ENCODE measurements at regions not wholly inside any gene's neighbourhood (a gene's known extent, or its start where the extent isn't known, plus 50 kb on each side); places are given as distances from the start of the nearest gene placed in this dataset.

DNA sequence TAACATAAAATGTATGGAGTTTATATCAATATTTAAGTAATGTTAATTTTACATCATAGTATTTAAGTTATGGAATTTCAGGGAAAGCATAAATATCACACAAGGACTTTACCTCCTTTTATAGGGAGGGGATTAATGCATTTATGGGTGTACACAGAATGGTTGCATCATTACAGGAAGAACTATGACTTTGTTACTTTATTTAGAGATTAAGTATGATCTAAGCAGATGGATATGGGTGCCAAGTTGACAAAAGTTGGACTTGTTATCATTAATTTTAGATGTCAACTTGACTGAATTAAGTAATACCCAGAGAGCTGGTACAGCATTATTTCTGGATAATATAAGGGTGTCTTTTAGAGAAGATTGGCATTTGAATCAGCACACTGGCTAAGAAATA lies 160.5 kb upstream of the CDH10 start:
- H3K36me3 Mint-ChIP-seq (ENCODE audit: low read depth): no peaks in the 10 kb centered on the region
- H3K4me3 Mint-ChIP-seq: no peak overlapping the region
- no peaks in the 10 kb centered on the region for H3K9me3 Mint-ChIP-seq
- H3K27ac Mint-ChIP-seq: no peak overlapping the region
- no peaks in the 10 kb centered on the region for H3K27me3 Mint-ChIP-seq (ENCODE audit: low read depth, poor library complexity)
- DNase-seq: no peak
- no peaks in the 10 kb centered on the region for H3K4me1 Mint-ChIP-seq
- TF ChIP-seq, protein P1, sequence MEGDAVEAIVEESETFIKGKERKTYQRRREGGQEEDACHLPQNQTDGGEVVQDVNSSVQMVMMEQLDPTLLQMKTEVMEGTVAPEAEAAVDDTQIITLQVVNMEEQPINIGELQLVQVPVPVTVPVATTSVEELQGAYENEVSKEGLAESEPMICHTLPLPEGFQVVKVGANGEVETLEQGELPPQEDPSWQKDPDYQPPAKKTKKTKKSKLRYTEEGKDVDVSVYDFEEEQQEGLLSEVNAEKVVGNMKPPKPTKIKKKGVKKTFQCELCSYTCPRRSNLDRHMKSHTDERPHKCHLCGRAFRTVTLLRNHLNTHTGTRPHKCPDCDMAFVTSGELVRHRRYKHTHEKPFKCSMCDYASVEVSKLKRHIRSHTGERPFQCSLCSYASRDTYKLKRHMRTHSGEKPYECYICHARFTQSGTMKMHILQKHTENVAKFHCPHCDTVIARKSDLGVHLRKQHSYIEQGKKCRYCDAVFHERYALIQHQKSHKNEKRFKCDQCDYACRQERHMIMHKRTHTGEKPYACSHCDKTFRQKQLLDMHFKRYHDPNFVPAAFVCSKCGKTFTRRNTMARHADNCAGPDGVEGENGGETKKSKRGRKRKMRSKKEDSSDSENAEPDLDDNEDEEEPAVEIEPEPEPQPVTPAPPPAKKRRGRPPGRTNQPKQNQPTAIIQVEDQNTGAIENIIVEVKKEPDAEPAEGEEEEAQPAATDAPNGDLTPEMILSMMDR (IDR thresholded peaks at IDR 0.05): no peak

DNA sequence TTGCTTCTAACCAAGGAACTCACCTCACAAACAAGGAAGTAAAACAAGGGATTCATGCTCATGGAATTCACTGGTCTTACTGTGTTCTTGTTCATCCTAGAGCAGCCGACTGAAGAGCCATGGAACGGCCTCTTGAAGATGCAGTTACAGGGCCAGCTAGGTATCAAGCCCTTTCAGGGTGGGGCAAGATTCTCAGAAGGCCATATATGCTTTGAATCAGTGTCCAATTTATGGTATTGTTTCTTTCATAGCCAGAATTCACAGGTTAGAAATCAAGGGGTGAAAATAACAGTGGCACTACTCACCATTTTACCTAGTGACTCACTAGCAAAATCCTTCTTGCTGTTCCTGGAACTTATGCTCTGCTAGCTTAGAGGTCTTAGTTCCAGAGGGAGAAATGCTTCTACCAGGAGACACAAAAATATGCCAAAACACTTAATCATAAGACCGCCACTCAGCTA lies 159.5 kb upstream of the CDH10 start:
- Mint-ChIP-seq H3K36me3 (ENCODE audit: low read depth) (no peaks in the 10 kb centered on the region), H3K27ac (no peak overlapping the region), H3K4me1 (no peaks in the 10 kb centered on the region), H3K9me3 (no peaks in the 10 kb centered on the region), H3K4me3 (no peak overlapping the region), H3K27me3 (ENCODE audit: low read depth, poor library complexity) (no peaks in the 10 kb centered on the region)
- no peak for DNase-seq
- TF ChIP-seq, protein P1 (IDR thresholded peaks at IDR 0.05): no peak

DNA sequence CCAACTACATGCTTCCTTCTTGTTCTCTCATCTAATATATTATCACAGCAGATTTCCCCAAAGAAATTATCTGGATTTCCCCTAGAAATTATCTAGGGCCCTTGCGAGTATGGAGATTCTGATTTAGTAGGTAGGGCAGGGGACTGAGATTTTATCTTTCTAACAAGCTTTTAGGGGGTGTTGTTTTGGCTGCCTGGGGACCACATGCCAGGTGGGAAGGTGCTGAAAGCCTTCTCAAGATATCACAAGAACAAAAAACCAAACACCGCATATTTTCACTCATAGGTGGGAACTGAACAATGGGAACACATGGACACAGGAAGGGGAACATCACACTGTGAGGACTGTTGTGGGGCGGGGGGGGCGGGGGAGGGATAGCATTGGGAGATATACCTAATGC lies 146.5 kb upstream of the CDH10 start:
- Mint-ChIP-seq H3K27ac (no peak overlapping the region), H3K27me3 (ENCODE audit: low read depth, poor library complexity) (peaks cover 4% of the 10 kb centered on the region), H3K4me1 (no peaks in the 10 kb centered on the region), H3K4me3 (no peak overlapping the region), H3K36me3 (ENCODE audit: low read depth) (no peaks in the 10 kb centered on the region), H3K9me3 (no peaks in the 10 kb centered on the region)
- TF ChIP-seq, protein P1 (IDR thresholded peaks at IDR 0.05): no peak
- DNase-seq: no peak

DNA sequence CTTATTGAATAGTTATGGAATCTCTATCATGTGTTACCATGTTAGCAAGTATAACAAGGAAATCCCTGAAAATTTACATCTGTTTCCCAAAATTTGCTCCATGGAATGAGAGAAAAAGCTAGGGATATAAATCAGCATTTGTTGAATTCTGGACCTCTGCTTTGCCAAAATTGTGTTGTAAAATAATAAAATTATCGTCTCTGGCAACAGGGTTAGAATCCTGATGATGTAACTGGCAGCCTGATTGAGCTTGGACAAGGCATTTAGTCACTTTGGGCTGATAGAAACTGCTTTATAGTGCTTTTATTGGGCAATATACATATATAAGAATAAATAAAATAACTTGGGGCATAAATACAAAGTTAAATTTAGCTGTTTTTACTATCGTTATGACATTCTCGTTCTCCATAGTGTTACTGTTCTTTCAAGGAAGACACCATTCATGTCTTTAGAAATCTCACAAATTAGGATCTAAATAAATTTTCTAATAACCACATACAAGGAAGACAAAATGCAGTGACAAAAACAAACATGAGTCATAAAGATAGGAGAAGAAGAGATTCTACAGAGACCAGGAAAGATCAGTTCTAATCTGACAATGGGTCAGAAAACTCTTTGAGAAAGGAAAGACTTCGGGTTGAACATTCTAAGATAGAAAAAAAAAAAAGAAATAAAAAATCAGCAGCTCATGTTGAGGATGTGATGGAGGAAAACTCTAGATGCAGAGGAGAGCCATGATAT lies 145.0 kb upstream of the CDH10 start:
- Mint-ChIP-seq H3K4me3 (no peak overlapping the region), H3K27ac (no peak overlapping the region), H3K27me3 (ENCODE audit: low read depth, poor library complexity) (peaks cover 4% of the 10 kb centered on the region), H3K9me3 (no peaks in the 10 kb centered on the region), H3K36me3 (ENCODE audit: low read depth) (no peaks in the 10 kb centered on the region), H3K4me1 (no peaks in the 10 kb centered on the region)
- TF ChIP-seq, protein P1 (IDR thresholded peaks at IDR 0.05): no peak
- no peak for DNase-seq

DNA sequence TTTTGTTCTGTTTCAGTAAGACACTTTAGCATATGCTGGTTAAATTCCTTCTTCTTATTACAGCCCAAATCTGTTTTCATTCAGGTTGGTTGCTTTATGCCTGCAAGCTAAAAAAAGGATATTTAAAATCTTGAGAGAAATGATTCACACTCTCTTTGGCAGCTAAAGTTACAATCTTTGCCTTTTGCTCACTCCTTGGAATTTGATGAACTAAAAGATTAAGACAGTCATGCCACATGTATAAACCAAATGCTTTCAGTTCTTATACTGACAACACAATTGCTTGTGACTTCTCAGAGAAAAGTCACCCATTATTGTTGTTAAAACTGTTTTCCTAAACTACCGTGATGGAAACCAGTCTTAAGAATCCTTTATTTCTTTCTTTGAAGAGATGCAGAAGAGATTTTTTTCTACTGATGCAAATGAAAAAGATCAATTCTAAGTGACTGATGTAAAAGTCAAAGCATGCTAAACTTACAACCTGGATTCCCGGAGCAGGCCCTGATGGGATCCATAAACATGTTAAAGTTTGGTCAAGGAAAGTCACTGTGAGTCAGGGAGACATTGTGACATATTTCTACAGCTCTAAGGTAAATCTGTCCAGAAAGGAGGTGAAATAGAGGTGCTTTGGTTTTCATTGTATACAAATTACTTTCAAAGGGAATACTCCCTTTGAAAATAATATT lies 144.2 kb upstream of the CDH10 start:
- peaks cover 4% of the 10 kb centered on the region for H3K27me3 Mint-ChIP-seq (ENCODE audit: low read depth, poor library complexity)
- H3K27ac Mint-ChIP-seq: no peak overlapping the region
- no peaks in the 10 kb centered on the region for H3K36me3 Mint-ChIP-seq (ENCODE audit: low read depth)
- no peaks in the 10 kb centered on the region for H3K4me1 Mint-ChIP-seq
- no peaks in the 10 kb centered on the region for H3K9me3 Mint-ChIP-seq
- TF ChIP-seq, protein P1 (IDR thresholded peaks at IDR 0.05): no peak
- DNase-seq: no peak
- no peak overlapping the region for H3K4me3 Mint-ChIP-seq
